H1 (cell line): ENCODE measurements at regions not wholly inside any gene's neighbourhood (a gene's known extent, or its start where the extent isn't known, plus 50 kb on each side); places are given as distances from the start of the nearest gene placed in this dataset.

Source experiments
- CTCF ChIA-PET: fragments of 300-600 bp; sonication (Branson Sonifier 250); formaldehyde crosslinking; loops from one replicate; lab custom pipeline; 2021; ENCODE audit not compliant: partially characterized antibody; lab: Charles Lee
- POLR2A ChIA-PET: fragments of 300-600 bp; sonication (Branson Sonifier 250); formaldehyde crosslinking; loops from one replicate; lab custom pipeline; 2021; ENCODE audit warnings: inconsistent platforms; ENCODE audit not compliant: partially characterized antibody; lab: Charles Lee
- DNase-seq, 2 experiments: peaks; one replicate each; pipeline versions ENCODE4 v3.0.0 to v3.0.0-alpha.2; 2010 to 2022; ENCODE audit warnings: low spot score in 2 of 2, low read depth in 1 of 2, mixed read lengths in 1 of 2
- FAIRE-seq: peaks from 2 replicates; lab custom pipeline; 2011; peaks lifted over from hg19 to GRCh38; lab: Jason Lieb, UNC
- H2AFZ ChIP-seq: 2 replicates; pipeline ENCODE4 v1.8.1; 2012; ENCODE audit warnings: low read length, inconsistent platforms
- H2AK5ac ChIP-seq: 2 replicates; pipeline ENCODE4 v1.6.1; 2013; ENCODE audit warnings: low read depth, low read length
- H2BK120ac ChIP-seq: replicated peaks from 2 replicates; pipeline ENCODE3; 2013; ENCODE audit warnings: low read depth, low read length, inconsistent platforms
- H2BK12ac ChIP-seq: 2 replicates; pipeline ENCODE4 v1.6.1; 2013; ENCODE audit warnings: low read depth, low read length
- H2BK15ac ChIP-seq: 2 replicates; pipeline ENCODE4 v1.6.1; 2013; ENCODE audit warnings: low read length
- H2BK20ac ChIP-seq: 2 replicates; pipeline ENCODE4 v1.6.1; 2013; ENCODE audit warnings: low read length
- H2BK5ac ChIP-seq: 2 replicates; pipeline ENCODE4 v1.6.1; 2013; ENCODE audit warnings: low read depth, low read length
- H3K14ac ChIP-seq: 2 replicates; pipeline ENCODE4 v1.6.1; 2013; ENCODE audit warnings: inconsistent platforms; ENCODE audit not compliant: insufficient read length
- H3K18ac ChIP-seq: 2 replicates; pipeline ENCODE4 v1.6.1; 2013; ENCODE audit warnings: low read length; ENCODE audit errors: extremely low read depth
- H3K23ac ChIP-seq: 2 replicates; pipeline ENCODE4 v1.6.1; 2013; ENCODE audit warnings: inconsistent platforms; ENCODE audit not compliant: insufficient read length
- H3K23me2 ChIP-seq: 2 replicates; pipeline ENCODE4 v1.6.1; 2013; ENCODE audit warnings: low read depth, low read length
- H3K27ac ChIP-seq: 2 replicates; pipeline ENCODE4 v1.6.1; 2011; ENCODE audit warnings: low read depth, low read length, inconsistent platforms
- H3K27me3 ChIP-seq, 4 experiments: replicated peaks in 1 of 4; 1 replicate in 1 of 4; 2 replicates in 3 of 4; pipeline versions ENCODE4 v1.6.1 to v1.8.1; 2011 to 2013; ENCODE audit warnings: low read length in 3 of 4, mild to moderate bottlenecking in 3 of 4, inconsistent platforms in 2 of 4, mixed read lengths in 2 of 4, moderate library complexity in 1 of 4; ENCODE audit not compliant: control insufficient read depth in 3 of 4, insufficient read depth in 3 of 4; ENCODE audit errors: extremely low read depth in 1 of 4
- H3K36me3 ChIP-seq, 4 experiments: 2 replicates each; pipeline versions ENCODE4 v1.6.1 to v1.8.1; 2011 to 2013; ENCODE audit warnings: mild to moderate bottlenecking in 4 of 4, low read length in 3 of 4, moderate library complexity in 2 of 4, control low read depth in 1 of 4, inconsistent platforms in 1 of 4; ENCODE audit not compliant: insufficient read depth in 4 of 4, control insufficient read depth in 2 of 4
- H3K4ac ChIP-seq: replicated peaks from 2 replicates; pipeline ENCODE3; 2013; ENCODE audit warnings: low read length, low read depth, mixed read lengths, inconsistent platforms; ENCODE audit not compliant: insufficient read length
- H3K4me1 ChIP-seq, 4 experiments: replicated peaks in 1 of 4; 1 replicate in 1 of 4; 2 replicates in 3 of 4; pipeline versions ENCODE4 v1.6.1 to v1.8.1; 2011 to 2013; ENCODE audit warnings: low read length in 3 of 4, inconsistent platforms in 2 of 4, mixed read lengths in 1 of 4; ENCODE audit not compliant: insufficient read depth in 4 of 4, control insufficient read depth in 3 of 4
- H3K4me2 ChIP-seq, 2 experiments: 2 replicates each; pipeline versions ENCODE4 v1.6.1 to v1.8.1; 2011 to 2013; ENCODE audit warnings: low read depth in 2 of 2, low read length in 2 of 2, control low read depth in 1 of 2, inconsistent platforms in 1 of 2, mild to moderate bottlenecking in 1 of 2; ENCODE audit not compliant: insufficient read depth in 1 of 2
- H3K4me3 ChIP-seq, 4 experiments: fragments of 200-600, 300-600 bp in 1 of 4; sonication (generic), shearing (Covaris generic), sonication (Bioruptor Twin) in 1 of 4; 2 replicates each; pipeline versions ENCODE4 v1.5.1 to v1.8.1; 2011 to 2016; ENCODE audit warnings: low read length in 4 of 4, low read depth in 3 of 4, control low read depth in 2 of 4, inconsistent platforms in 2 of 4, mild to moderate bottlenecking in 2 of 4, mixed read lengths in 1 of 4, moderate library complexity in 1 of 4; ENCODE audit not compliant: insufficient read depth in 2 of 4; ENCODE audit errors: extremely low read depth in 1 of 4
- H3K56ac ChIP-seq: replicated peaks from 2 replicates; pipeline ENCODE3; 2013; ENCODE audit warnings: low read depth, mild to moderate bottlenecking, mixed read lengths, low read length, inconsistent platforms; ENCODE audit not compliant: insufficient read length
- H3K79me1 ChIP-seq: 2 replicates; pipeline ENCODE4 v1.6.1; 2013; ENCODE audit warnings: low read depth, low read length, control low read depth
- H3K79me2 ChIP-seq, 2 experiments: 2 replicates each; pipeline versions ENCODE4 v1.6.1 to v1.8.1; 2012 to 2013; ENCODE audit warnings: low read length in 2 of 2, mild to moderate bottlenecking in 2 of 2, inconsistent platforms in 1 of 2; ENCODE audit not compliant: insufficient read depth in 2 of 2, control insufficient read depth in 1 of 2
- H3K9ac ChIP-seq, 4 experiments: replicated peaks in 1 of 4; 1 replicate in 1 of 4; 2 replicates in 3 of 4; pipeline versions ENCODE4 v1.6.1 to v1.8.1; 2011 to 2013; ENCODE audit warnings: low read depth in 3 of 4, low read length in 3 of 4, control low read depth in 2 of 4, mild to moderate bottlenecking in 2 of 4, moderate library complexity in 2 of 4, inconsistent platforms in 1 of 4; ENCODE audit errors: extremely low read depth in 1 of 4
- H3K9me3 ChIP-seq, 2 experiments: 2 replicates each; pipeline versions ENCODE4 v1.6.1 to v1.8.1; 2012 to 2013; ENCODE audit warnings: mild to moderate bottlenecking in 2 of 2, moderate library complexity in 2 of 2, control low read depth in 1 of 2, inconsistent platforms in 1 of 2, low read depth in 1 of 2, low read length in 1 of 2, mixed read lengths in 1 of 2; ENCODE audit not compliant: insufficient read depth in 2 of 2
- H4K20me1 ChIP-seq, 2 experiments: replicated peaks in 1 of 2; 2 replicates each; pipeline versions ENCODE3 to v1.8.1; 2011 to 2013; ENCODE audit warnings: inconsistent platforms in 2 of 2, low read length in 2 of 2, mild to moderate bottlenecking in 1 of 2; ENCODE audit not compliant: insufficient read depth in 2 of 2, control insufficient read depth in 1 of 2
- H4K5ac ChIP-seq: 2 replicates; pipeline ENCODE4 v1.6.1; 2013; ENCODE audit warnings: low read length, low read depth, mixed read lengths, inconsistent platforms; ENCODE audit not compliant: insufficient read length
- H4K8ac ChIP-seq: 2 replicates; pipeline ENCODE4 v1.8.0; 2013; ENCODE audit warnings: mild to moderate bottlenecking, moderate library complexity, low read length, inconsistent platforms; ENCODE audit not compliant: insufficient read depth; ENCODE audit errors: extremely low read depth
- H4K91ac ChIP-seq: replicated peaks from 2 replicates; pipeline ENCODE3; 2013; ENCODE audit warnings: low read length, mixed read lengths, inconsistent platforms; ENCODE audit not compliant: insufficient read length
- CEBPB ChIP-seq: IDR thresholded peaks from 2 replicates; pipeline ENCODE4 v1.6.1; 2012; ENCODE audit warnings: low read depth, low read length
- CREB1 ChIP-seq: IDR thresholded peaks from 2 replicates; pipeline ENCODE4 v1.6.1; 2012; ENCODE audit warnings: inconsistent platforms
- GABPA ChIP-seq: IDR thresholded peaks from 2 replicates; pipeline ENCODE4 v1.6.1; 2011; ENCODE audit warnings: mild to moderate bottlenecking, low read length, moderate library complexity, borderline replicate concordance; ENCODE audit not compliant: insufficient read depth
- JUND ChIP-seq: IDR thresholded peaks from 2 replicates; pipeline ENCODE4 v1.6.1; 2011; ENCODE audit warnings: mild to moderate bottlenecking, improper control_type of control experiment, low read length
- KDM4A ChIP-seq: IDR thresholded peaks from one replicate; pipeline ENCODE4 v1.7.1; 2012; ENCODE audit warnings: low read depth, mild to moderate bottlenecking, moderate library complexity, low read length, inconsistent platforms; ENCODE audit not compliant: severe bottlenecking
- NANOG ChIP-seq: IDR thresholded peaks from 2 replicates; pipeline ENCODE4 v1.6.1; 2011; ENCODE audit warnings: low read length, low read depth, mild to moderate bottlenecking, inconsistent platforms; ENCODE audit not compliant: insufficient read depth, poor library complexity, severe bottlenecking
- RAD21 ChIP-seq, 2 experiments: IDR thresholded peaks in 1 of 2; conservative IDR thresholded peaks in 1 of 2; 2 replicates each; pipeline ENCODE4 v1.6.1; 2011; ENCODE audit warnings: low read depth in 2 of 2, low read length in 2 of 2, improper control_type of control experiment in 1 of 2, inconsistent platforms in 1 of 2, mild to moderate bottlenecking in 1 of 2, moderate library complexity in 1 of 2
- RNF2 ChIP-seq: fragments of 200-900, 300-1000 bp; sonication (generic); IDR thresholded peaks from 2 replicates; pipeline ENCODE4 v1.7.1; 2016; ENCODE audit warnings: borderline replicate concordance, low read depth, mild to moderate bottlenecking, antibody characterized with exemption, low read length; ENCODE audit not compliant: poor library complexity, severe bottlenecking; ENCODE audit errors: missing control alignments
- SIRT6 ChIP-seq: IDR thresholded peaks from one replicate; pipeline ENCODE4 v1.7.1; 2012; ENCODE audit warnings: low read length, inconsistent platforms
- TCF12 ChIP-seq: IDR thresholded peaks from 2 replicates; pipeline ENCODE4 v1.6.1; 2011; ENCODE audit warnings: low read depth, mild to moderate bottlenecking, low read length
- WGBS, 2 experiments: shearing (Covaris generic) in 1 of 2; methylation state at CpG; one replicate each; pipeline versions ENCODE4 v1.1.6 to v1.1.7; 2013 to 2015; ENCODE audit warnings: low lambda C conversion rate in 2 of 2, mixed read lengths in 2 of 2, inconsistent platforms in 1 of 2, low coverage in 1 of 2, missing lambda C conversion rate in 1 of 2; ENCODE audit not compliant: insufficient replicate concordance in 2 of 2, insufficient coverage in 1 of 2, insufficient read length in 1 of 2; ENCODE audit errors: extremely low coverage in 1 of 2, missing lambda C conversion rate in 1 of 2; 5-methylcytosine and 5-hydroxymethylcytosine counted together
- TF ChIP-seq, protein P1 (sequence below): IDR thresholded peaks from 2 replicates; pipeline ENCODE4 v1.6.1; 2012; ENCODE audit warnings: inconsistent platforms

DNA sequence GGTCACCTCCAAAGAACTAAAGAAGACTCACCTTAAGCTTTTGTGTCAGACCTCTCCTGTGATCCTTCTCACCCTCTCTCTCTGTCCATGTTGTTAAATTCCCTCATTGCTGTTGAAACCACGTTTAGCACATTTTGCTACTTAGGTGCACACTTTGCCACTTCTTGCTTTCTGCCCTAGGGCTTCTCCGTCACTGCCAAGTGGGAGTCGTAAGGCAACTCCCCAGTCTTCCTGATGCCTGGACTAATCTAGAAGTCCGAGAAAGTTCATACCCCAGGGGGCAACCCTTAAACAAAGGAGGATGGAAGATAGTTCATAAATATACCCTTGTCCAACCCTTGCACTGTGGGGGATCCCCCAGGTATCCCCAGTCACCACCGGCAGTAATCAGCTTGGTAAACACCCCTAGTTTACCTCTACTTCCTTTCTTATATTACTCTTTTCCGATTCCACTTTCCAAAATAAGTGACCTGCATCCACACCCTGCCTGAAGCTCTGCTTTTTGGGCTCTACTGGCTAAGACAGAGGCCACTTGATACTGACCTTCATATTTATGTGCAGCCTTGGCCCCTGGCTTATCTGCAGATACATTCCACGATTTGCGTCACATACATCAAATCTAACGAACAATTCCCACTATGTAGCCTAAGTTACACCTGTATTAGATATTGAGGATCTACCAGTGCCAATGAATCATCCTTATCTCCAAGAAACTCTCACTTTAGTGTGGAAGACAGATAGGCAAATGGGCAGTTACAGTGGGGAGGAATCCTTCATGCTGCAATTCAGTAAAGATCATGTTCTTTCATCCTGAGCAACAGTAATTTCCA is 776.2 kb downstream of the RNF144A start:
- Histone ChIP-seq H3K79me1 (no peaks in the 10 kb centered on the region), H3K4me1 (no peaks in the 10 kb centered on the region; a peak in 1 of 7 replicates), H2BK120ac (no peak overlapping the region), H3K27ac (no peak overlapping the region), H3K4me2 (no peak overlapping the region), H3K23me2 (no peaks in the 10 kb centered on the region; the same call in 1 of the 2 replicates), H3K9ac (no peak overlapping the region), H3K27me3 (no peaks in the 10 kb centered on the region; a peak in 1 of 7 replicates), H3K56ac (no peak overlapping the region), H3K18ac (no peak overlapping the region), H2BK5ac (no peak overlapping the region), H3K79me2 (no peaks in the 10 kb centered on the region), H4K91ac (no peak overlapping the region), H3K4ac (no peak overlapping the region), H2BK15ac (peak overlapping the region; percentile 48; the same call in 1 of the 2 replicates), H3K23ac (no peak overlapping the region), H2BK12ac (no peak overlapping the region; the same call in 1 of the 2 replicates), H3K36me3 (no peaks in the 10 kb centered on the region), H2AFZ (no peak overlapping the region), H4K20me1 (no peaks in the 10 kb centered on the region), H4K5ac (no peak overlapping the region), H3K4me3 (no peak overlapping the region), H4K8ac (no peak overlapping the region), H3K9me3 (no peaks in the 10 kb centered on the region), H2BK20ac (no peak overlapping the region; the same call in 1 of the 2 replicates), H2AK5ac (peak overlapping the region; percentile 70; the same call in 1 of the 2 replicates), H3K14ac (no peak overlapping the region)
- POLR2A ChIA-PET = interaction anchor here (0.6 kb wide), 1 partner anchor 132 kb away, joined by 3 read pairs; no protein-coding TSS in a partner anchor
- no peak for DNase-seq
- FAIRE-seq = no peak
- CTCF ChIA-PET = interaction anchor here (1.3 kb wide), 1 partner anchor 20 kb away, joined by 3 read pairs; no protein-coding TSS in a partner anchor
- 84% methylated on average over 9 of the region's 9 CpGs; no CpG with 5 or more reads in 1 of the 2 experiments for WGBS, 2 experiments
- no peak for TF ChIP-seq GABPA
- TF ChIP-seq, protein P1, sequence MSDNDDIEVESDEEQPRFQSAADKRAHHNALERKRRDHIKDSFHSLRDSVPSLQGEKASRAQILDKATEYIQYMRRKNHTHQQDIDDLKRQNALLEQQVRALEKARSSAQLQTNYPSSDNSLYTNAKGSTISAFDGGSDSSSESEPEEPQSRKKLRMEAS = no peak
- TF ChIP-seq RNF2 = no peak
- no peak for TF ChIP-seq JUND
- no peak for TF ChIP-seq CREB1
- TF ChIP-seq KDM4A = no peak
- TF ChIP-seq SIRT6 = no peak
- no peak for TF ChIP-seq CEBPB
- TF ChIP-seq NANOG = no peak
- no peak for TF ChIP-seq TCF12
- no peak for TF ChIP-seq RAD21 (IDR thresholded peaks at IDR 0.05 in 1 of 2, conservative IDR thresholded peaks at IDR 0.05 in 1 of 2; ENCODE audit: low read depth in 2 of 2, low read length in 2 of 2)
